DMS 273 (cell line): ENCODE measurements at regions not wholly inside any gene's neighbourhood (a gene's known extent, or its start where the extent isn't known, plus 50 kb on each side); places are given as distances from the start of the nearest gene placed in this dataset.
"Not testable (repeated sequence)": the region's sequence is repeated elsewhere in the genome, so short reads cannot be mapped to it uniquely, and the experiment has no call there.

ENCODE experiments used
- DNase-seq: peaks from one replicate; lab custom pipeline; 2025; ENCODE audit not compliant: unreplicated experiment; lab: John Stamatoyannopoulos, UW

- peak; percentile 61 for DNase-seq
Observed at GRCh38 chr2:16773080-16773713, 107.6 kb upstream of the CYRIA start.

GRCh38 chr2:16767789-16768476 lies 102.3 kb upstream of the CYRIA start:
- no peak for DNase-seq

- DNase-seq, result no peak
Observed at GRCh38 chr2:16765356-16765755, 99.7 kb upstream of the CYRIA start.

GRCh38 chr2:16764487-16764886 lies 98.9 kb upstream of the CYRIA start:
- no peak for DNase-seq

- DNase-seq, result no peak
Observed at GRCh38 chr2:16763493-16763899, 97.9 kb upstream of the CYRIA start.

- no peak for DNase-seq
Observed at GRCh38 chr2:16763056-16763455, 97.4 kb upstream of the CYRIA start.

GRCh38 chr2:16760426-16760825 lies 94.8 kb upstream of the CYRIA start:
- no peak for DNase-seq

- peak; percentile 71 for DNase-seq
Observed at GRCh38 chr2:16756831-16757644, 91.4 kb upstream of the CYRIA start.

- DNase-seq, result no peak
Observed at GRCh38 chr2:16755442-16755841, 89.8 kb upstream of the CYRIA start.

- DNase-seq, result not testable (repeated sequence)
Observed at GRCh38 chr2:16753025-16753424, 87.4 kb upstream of the CYRIA start.

- not testable (repeated sequence) for DNase-seq
Observed at GRCh38 chr2:16750925-16751214, 85.2 kb upstream of the CYRIA start.

GRCh38 chr2:16750175-16750924 lies 84.7 kb upstream of the CYRIA start:
- no peak for DNase-seq

GRCh38 chr2:16748511-16749266 lies 83.1 kb upstream of the CYRIA start:
- not testable (repeated sequence) for DNase-seq

GRCh38 chr2:16747689-16748088 lies 82.1 kb upstream of the CYRIA start:
- no peak for DNase-seq

GRCh38 chr2:16747257-16747656 lies 81.6 kb upstream of the CYRIA start:
- DNase-seq, result no peak

- DNase-seq, result no peak
Observed at GRCh38 chr2:16746833-16747232, 81.2 kb upstream of the CYRIA start.

GRCh38 chr2:16746329-16746728 lies 80.7 kb upstream of the CYRIA start:
- no peak for DNase-seq

GRCh38 chr2:16745466-16745865 lies 79.8 kb upstream of the CYRIA start:
- DNase-seq, result no peak

- no peak for DNase-seq
Observed at GRCh38 chr2:16744521-16744920, 78.9 kb upstream of the CYRIA start.

- no peak for DNase-seq
Observed at GRCh38 chr2:16742026-16742425, 76.4 kb upstream of the CYRIA start.

- no peak for DNase-seq
Observed at GRCh38 chr2:16741498-16741897, 75.9 kb upstream of the CYRIA start.
